ENCODE measurements at regions not wholly inside any gene's neighbourhood (a gene's known extent, or its start where the extent isn't known, plus 50 kb on each side); places are given as distances from the start of the nearest gene placed in this dataset.

DNA sequence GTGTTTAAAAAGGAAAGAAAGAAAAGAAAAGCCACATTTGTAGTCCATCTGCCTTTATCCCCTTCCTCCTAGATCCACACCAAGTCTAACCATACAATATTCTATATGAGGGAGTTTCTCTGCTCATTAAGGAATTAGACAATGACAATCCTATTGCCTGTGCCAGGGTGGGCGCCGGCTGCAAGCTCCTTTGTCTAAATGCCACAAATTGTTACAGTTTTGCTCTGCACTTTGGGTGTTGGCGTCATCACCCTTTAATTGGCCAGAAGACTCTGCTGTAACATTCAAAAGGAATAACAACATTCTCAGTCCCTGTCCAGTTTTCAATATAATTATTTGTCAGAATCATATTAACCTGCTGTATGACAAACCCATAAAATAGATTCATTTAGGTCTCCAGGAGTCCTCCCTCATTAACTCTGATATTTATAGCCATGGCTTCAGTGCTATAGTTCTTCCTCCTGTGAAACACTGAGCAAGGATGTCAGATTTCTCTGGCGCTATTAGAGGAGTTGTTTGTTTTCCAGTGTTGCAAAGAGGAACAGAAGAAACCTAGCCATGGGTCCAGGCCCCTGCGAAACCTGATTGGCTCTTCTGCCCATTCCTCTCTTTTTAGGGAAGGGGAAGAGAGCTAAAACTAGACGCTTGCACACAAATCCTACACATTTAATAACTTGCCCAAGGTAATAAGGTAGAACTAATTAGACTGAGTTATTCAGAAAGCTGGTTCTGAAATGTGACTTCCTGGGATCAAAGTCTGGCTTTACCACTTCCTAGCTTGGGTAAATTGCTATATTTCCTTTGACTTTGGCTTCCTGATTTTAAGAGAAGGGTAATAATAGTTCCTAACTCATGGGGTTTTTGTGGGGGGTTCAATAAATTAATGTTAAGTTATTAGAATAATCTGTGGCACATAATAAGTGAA is 112.4 kb downstream of the CD47 start:
- no peaks in the 10 kb centered on the region for H3K36me3 ChIP-seq (ENCODE audit: low read depth)
- DNase-seq = no peak
- no peaks in the 10 kb centered on the region for H3K27me3 ChIP-seq (replicated peaks; ENCODE audit: insufficient read depth)
- H3K27ac ChIP-seq = no peak overlapping the region
- peaks cover 5% of the 10 kb centered on the region; the same call in 1 of the 2 replicates for H3K4me1 ChIP-seq (ENCODE audit: insufficient read depth)
- no peaks in the 10 kb centered on the region for H3K79me2 ChIP-seq (ENCODE audit: insufficient read depth)
- no peak for TF ChIP-seq EZH2phosphoT487 (IDR thresholded peaks at IDR 0.05; ENCODE audit: insufficient read depth, low read depth)
- TF ChIP-seq EZH2 (IDR thresholded peaks at IDR 0.05; ENCODE audit: insufficient read depth, poor library complexity, severe bottlenecking) = no peak
- no peak overlapping the region for H2AFZ ChIP-seq
- H4K20me1 ChIP-seq (ENCODE audit: insufficient read depth) = no peaks in the 10 kb centered on the region
- 54 to 59% methylated on average over 6 of the region's 6 CpGs for WGBS, 2 experiments (ENCODE audit: low coverage in 1 of 2, low lambda C conversion rate in 2 of 2, missing lambda C conversion rate in 2 of 2)
- no peak overlapping the region for H3K9ac ChIP-seq
- no peaks in the 10 kb centered on the region for H3K9me2 ChIP-seq (ENCODE audit: insufficient read depth)
- H3F3A ChIP-seq (ENCODE audit: insufficient read depth) = no peaks in the 10 kb centered on the region; the same call in 1 of the 2 replicates
- no peak overlapping the region for H3K4me3 ChIP-seq
- in situ Hi-C loops (cut with MboI) = no loop called here
- H3K4me2 ChIP-seq (ENCODE audit: unreplicated experiment) = no peak overlapping the region
- no peaks in the 10 kb centered on the region for H3K9me3 ChIP-seq (ENCODE audit: low read depth)

GRCh38 chr3:107977221-107978130 is 113.4 kb downstream of the CD47 start:
- Histone ChIP-seq H3K4me3 (no peak overlapping the region), H3K9me3 (ENCODE audit: low read depth) (no peaks in the 10 kb centered on the region), H4K20me1 (ENCODE audit: insufficient read depth) (no peaks in the 10 kb centered on the region), H3K4me1 (ENCODE audit: insufficient read depth) (peaks cover 5% of the 10 kb centered on the region; the same call in 1 of the 2 replicates), H3K79me2 (ENCODE audit: insufficient read depth) (no peaks in the 10 kb centered on the region), H2AFZ (no peak overlapping the region), H3F3A (ENCODE audit: insufficient read depth) (no peaks in the 10 kb centered on the region; the same call in 1 of the 2 replicates), H3K4me2 (ENCODE audit: unreplicated experiment) (no peak overlapping the region), H3K27ac (no peak overlapping the region), H3K36me3 (ENCODE audit: low read depth) (no peaks in the 10 kb centered on the region), H3K9me2 (ENCODE audit: insufficient read depth) (no peaks in the 10 kb centered on the region), H3K27me3 (replicated peaks; ENCODE audit: insufficient read depth) (no peaks in the 10 kb centered on the region), H3K9ac (no peak overlapping the region)
- no peak for DNase-seq
- WGBS, 2 experiments (ENCODE audit: low coverage in 1 of 2, low lambda C conversion rate in 2 of 2, missing lambda C conversion rate in 2 of 2) = 70 to 77% methylated on average over 9 of the region's 9 CpGs
- in situ Hi-C loops (cut with MboI) = no loop called here
- TF ChIP-seq EZH2 (IDR thresholded peaks at IDR 0.05; ENCODE audit: insufficient read depth, poor library complexity, severe bottlenecking) (no peak), EZH2phosphoT487 (IDR thresholded peaks at IDR 0.05; ENCODE audit: insufficient read depth, low read depth) (no peak)

DNA sequence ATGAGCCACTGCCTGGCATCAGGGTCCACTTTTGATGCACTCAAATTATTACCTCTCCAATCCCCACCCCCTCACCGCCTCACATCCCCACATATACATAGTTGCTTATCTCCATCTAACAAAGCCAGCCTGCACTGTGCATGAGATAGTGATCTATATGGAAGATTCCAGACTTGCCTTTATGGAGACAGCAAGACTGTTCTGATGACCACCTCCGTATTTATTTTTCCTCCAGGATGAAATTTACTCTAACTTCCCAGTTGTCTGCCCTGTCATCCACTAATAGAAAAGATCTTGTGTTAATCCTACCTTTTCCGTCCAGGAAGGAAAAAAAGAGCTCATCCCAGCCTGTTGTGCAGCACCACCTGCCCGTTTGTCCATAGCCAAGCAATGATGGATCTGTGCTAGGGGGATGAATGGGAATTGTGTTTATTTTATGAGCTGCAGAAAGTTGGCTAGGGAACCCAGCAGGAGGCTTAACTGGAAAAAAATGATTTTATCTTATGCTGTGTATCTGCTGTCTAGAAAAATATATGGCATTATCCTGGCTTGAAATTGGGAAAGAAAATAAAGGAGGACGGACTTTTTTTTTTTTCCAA is 114.5 kb downstream of the CD47 start:
- Histone ChIP-seq H3K9ac (no peak overlapping the region), H3K4me3 (no peak overlapping the region), H3F3A (ENCODE audit: insufficient read depth) (no peaks in the 10 kb centered on the region; the same call in 1 of the 2 replicates), H3K27me3 (replicated peaks; ENCODE audit: insufficient read depth) (no peaks in the 10 kb centered on the region), H3K9me3 (ENCODE audit: low read depth) (no peaks in the 10 kb centered on the region), H3K4me2 (ENCODE audit: unreplicated experiment) (no peak overlapping the region), H4K20me1 (ENCODE audit: insufficient read depth) (no peaks in the 10 kb centered on the region), H3K79me2 (ENCODE audit: insufficient read depth) (no peaks in the 10 kb centered on the region), H3K27ac (no peak overlapping the region), H3K4me1 (ENCODE audit: insufficient read depth) (no peaks in the 10 kb centered on the region), H3K36me3 (ENCODE audit: low read depth) (no peaks in the 10 kb centered on the region), H2AFZ (no peak overlapping the region), H3K9me2 (ENCODE audit: insufficient read depth) (no peaks in the 10 kb centered on the region)
- no peak for TF ChIP-seq EZH2phosphoT487 (IDR thresholded peaks at IDR 0.05; ENCODE audit: insufficient read depth, low read depth)
- no peak for TF ChIP-seq EZH2 (IDR thresholded peaks at IDR 0.05; ENCODE audit: insufficient read depth, poor library complexity, severe bottlenecking)
- 84 to 86% methylated on average over 5 of the region's 5 CpGs for WGBS, 2 experiments (ENCODE audit: low coverage in 1 of 2, low lambda C conversion rate in 2 of 2, missing lambda C conversion rate in 2 of 2)
- in situ Hi-C loops (cut with MboI) = no loop called here
- no peak for DNase-seq
